ENCODE measurements at regions not wholly inside any gene's neighbourhood (a gene's known extent, or its start where the extent isn't known, plus 50 kb on each side); places are given as distances from the start of the nearest gene placed in this dataset.

GRCh38 chr4:31516520-31516919 lies 796.4 kb downstream of the PCDH7 start:
- TF ChIP-seq TOX (CRISPR knock-in tag; IDR thresholded peaks at IDR 0.05; ENCODE audit: borderline replicate concordance) (no peak), OSR1 (CRISPR knock-in tag; IDR thresholded peaks at IDR 0.05) (no peak), CSDC2 (CRISPR knock-in tag; IDR thresholded peaks at IDR 0.05) (no peak), SNAI2 (CRISPR knock-in tag; IDR thresholded peaks at IDR 0.05) (no peak), GLIS3 (CRISPR knock-in tag; IDR thresholded peaks at IDR 0.05) (no peak), ZC3H10 (CRISPR knock-in tag; IDR thresholded peaks at IDR 0.05) (no peak), RARB (CRISPR knock-in tag; IDR thresholded peaks at IDR 0.05) (no peak), TSHZ2 (CRISPR knock-in tag; IDR thresholded peaks at IDR 0.05) (no peak), CREB5 (CRISPR knock-in tag; IDR thresholded peaks at IDR 0.05; ENCODE audit: low read depth) (no peak), TCF4 (CRISPR knock-in tag; IDR thresholded peaks at IDR 0.05; ENCODE audit: borderline replicate concordance) (no peak), ZFP30 (CRISPR knock-in tag; IDR thresholded peaks at IDR 0.05) (no peak)
- ATAC-seq: no peak

DNA sequence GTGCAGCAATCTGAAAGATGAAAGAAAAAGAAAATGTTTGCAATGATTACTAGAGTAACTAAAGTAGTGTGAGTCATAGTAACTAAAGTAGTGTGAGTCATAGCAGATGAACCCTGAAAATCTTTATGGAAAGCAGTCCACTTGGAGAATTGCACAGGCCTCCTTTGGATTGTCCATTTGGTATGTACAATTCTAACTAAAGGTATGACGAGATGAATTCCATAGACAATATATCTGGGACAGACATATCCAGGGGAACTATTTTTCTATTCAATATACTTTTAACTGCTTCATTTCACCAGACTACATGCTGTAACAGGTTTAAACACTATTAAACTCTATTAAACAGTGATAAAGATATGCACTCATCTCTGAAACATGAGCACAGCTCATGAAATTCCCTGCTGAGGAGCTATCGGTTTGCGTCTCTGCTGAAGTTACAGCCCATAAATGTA lies 798.7 kb downstream of the PCDH7 start:
- TF ChIP-seq ISL1 (CRISPR knock-in tag; IDR thresholded peaks at IDR 0.05) (no peak), TCF4 (CRISPR knock-in tag; IDR thresholded peaks at IDR 0.05; ENCODE audit: borderline replicate concordance) (no peak), TOX (CRISPR knock-in tag; IDR thresholded peaks at IDR 0.05; ENCODE audit: borderline replicate concordance) (no peak), RARB (CRISPR knock-in tag; IDR thresholded peaks at IDR 0.05) (no peak), ZNF8 (CRISPR knock-in tag; IDR thresholded peaks at IDR 0.05) (no peak), ZC3H10 (CRISPR knock-in tag; IDR thresholded peaks at IDR 0.05) (no peak), ZNF565 (CRISPR knock-in tag; conservative IDR thresholded peaks at IDR 0.05; ENCODE audit: low read depth) (no peak), CREB5 (CRISPR knock-in tag; IDR thresholded peaks at IDR 0.05; ENCODE audit: low read depth) (no peak), BACH2 (CRISPR knock-in tag; IDR thresholded peaks at IDR 0.05; ENCODE audit: borderline replicate concordance) (no peak), PPARA (CRISPR knock-in tag; IDR thresholded peaks at IDR 0.05; ENCODE audit: borderline replicate concordance) (no peak), GLIS3 (CRISPR knock-in tag; IDR thresholded peaks at IDR 0.05) (no peak), ESRRG (CRISPR knock-in tag; IDR thresholded peaks at IDR 0.05) (no peak), ARNTL (CRISPR knock-in tag; IDR thresholded peaks at IDR 0.05; ENCODE audit: borderline replicate concordance, low read depth) (no peak), ZFP3 (CRISPR knock-in tag; IDR thresholded peaks at IDR 0.05) (no peak), OSR1 (CRISPR knock-in tag; IDR thresholded peaks at IDR 0.05) (no peak), ZFP30 (CRISPR knock-in tag; IDR thresholded peaks at IDR 0.05) (no peak)
- TF ChIP-seq, protein P1, sequence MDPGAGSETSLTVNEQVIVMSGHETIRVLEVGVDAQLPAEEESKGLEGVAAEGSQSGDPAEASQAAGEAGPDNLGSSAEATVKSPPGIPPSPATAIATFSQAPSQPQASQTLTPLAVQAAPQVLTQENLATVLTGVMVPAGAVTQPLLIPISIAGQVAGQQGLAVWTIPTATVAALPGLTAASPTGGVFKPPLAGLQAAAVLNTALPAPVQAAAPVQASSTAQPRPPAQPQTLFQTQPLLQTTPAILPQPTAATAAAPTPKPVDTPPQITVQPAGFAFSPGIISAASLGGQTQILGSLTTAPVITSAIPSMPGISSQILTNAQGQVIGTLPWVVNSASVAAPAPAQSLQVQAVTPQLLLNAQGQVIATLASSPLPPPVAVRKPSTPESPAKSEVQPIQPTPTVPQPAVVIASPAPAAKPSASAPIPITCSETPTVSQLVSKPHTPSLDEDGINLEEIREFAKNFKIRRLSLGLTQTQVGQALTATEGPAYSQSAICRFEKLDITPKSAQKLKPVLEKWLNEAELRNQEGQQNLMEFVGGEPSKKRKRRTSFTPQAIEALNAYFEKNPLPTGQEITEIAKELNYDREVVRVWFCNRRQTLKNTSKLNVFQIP (CRISPR knock-in tag; IDR thresholded peaks at IDR 0.05; ENCODE audit: borderline replicate concordance, low read depth): no peak
- TF ChIP-seq, protein P2, sequence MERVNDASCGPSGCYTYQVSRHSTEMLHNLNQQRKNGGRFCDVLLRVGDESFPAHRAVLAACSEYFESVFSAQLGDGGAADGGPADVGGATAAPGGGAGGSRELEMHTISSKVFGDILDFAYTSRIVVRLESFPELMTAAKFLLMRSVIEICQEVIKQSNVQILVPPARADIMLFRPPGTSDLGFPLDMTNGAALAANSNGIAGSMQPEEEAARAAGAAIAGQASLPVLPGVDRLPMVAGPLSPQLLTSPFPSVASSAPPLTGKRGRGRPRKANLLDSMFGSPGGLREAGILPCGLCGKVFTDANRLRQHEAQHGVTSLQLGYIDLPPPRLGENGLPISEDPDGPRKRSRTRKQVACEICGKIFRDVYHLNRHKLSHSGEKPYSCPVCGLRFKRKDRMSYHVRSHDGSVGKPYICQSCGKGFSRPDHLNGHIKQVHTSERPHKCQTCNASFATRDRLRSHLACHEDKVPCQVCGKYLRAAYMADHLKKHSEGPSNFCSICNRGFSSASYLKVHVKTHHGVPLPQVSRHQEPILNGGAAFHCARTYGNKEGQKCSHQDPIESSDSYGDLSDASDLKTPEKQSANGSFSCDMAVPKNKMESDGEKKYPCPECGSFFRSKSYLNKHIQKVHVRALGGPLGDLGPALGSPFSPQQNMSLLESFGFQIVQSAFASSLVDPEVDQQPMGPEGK (CRISPR knock-in tag; IDR thresholded peaks at IDR 0.05; ENCODE audit: borderline replicate concordance): no peak
- TF ChIP-seq, protein P3, sequence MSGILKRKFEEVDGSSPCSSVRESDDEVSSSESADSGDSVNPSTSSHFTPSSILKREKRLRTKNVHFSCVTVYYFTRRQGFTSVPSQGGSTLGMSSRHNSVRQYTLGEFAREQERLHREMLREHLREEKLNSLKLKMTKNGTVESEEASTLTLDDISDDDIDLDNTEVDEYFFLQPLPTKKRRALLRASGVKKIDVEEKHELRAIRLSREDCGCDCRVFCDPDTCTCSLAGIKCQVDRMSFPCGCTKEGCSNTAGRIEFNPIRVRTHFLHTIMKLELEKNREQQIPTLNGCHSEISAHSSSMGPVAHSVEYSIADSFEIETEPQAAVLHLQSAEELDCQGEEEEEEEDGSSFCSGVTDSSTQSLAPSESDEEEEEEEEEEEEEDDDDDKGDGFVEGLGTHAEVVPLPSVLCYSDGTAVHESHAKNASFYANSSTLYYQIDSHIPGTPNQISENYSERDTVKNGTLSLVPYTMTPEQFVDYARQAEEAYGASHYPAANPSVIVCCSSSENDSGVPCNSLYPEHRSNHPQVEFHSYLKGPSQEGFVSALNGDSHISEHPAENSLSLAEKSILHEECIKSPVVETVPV (CRISPR knock-in tag; IDR thresholded peaks at IDR 0.05): no peak
- no peak for ATAC-seq

Data from SK-N-SH treated with all-trans-retinoic acid at 6 μM for 48 hours (cell line).